ENCODE measurements at regions not wholly inside any gene's neighbourhood (a gene's known extent, or its start where the extent isn't known, plus 50 kb on each side); places are given as distances from the start of the nearest gene placed in this dataset.

- no peak for TF ChIP-seq CTCF (IDR thresholded peaks at IDR 0.05; ENCODE audit: poor library complexity, severe bottlenecking)
- no peak for TF ChIP-seq EZH2 (IDR thresholded peaks at IDR 0.05; ENCODE audit: borderline replicate concordance, insufficient read depth, low read length, poor library complexity, severe bottlenecking)
- TF ChIP-seq REST (IDR thresholded peaks at IDR 0.05; ENCODE audit: borderline replicate concordance): no peak
- TF ChIP-seq POLR2AphosphoS5 (IDR thresholded peaks at IDR 0.05): no peak
- TF ChIP-seq TAF1 (IDR thresholded peaks at IDR 0.05; ENCODE audit: low read depth): no peak
- no peak for TF ChIP-seq RAD21 (conservative IDR thresholded peaks at IDR 0.05)
- no peak for TF ChIP-seq MXI1 (conservative IDR thresholded peaks at IDR 0.05; ENCODE audit: poor library complexity, severe bottlenecking)
- no peak for TF ChIP-seq EP300 (conservative IDR thresholded peaks at IDR 0.05; ENCODE audit: poor library complexity, severe bottlenecking)
- TF ChIP-seq SMC3 (conservative IDR thresholded peaks at IDR 0.05; ENCODE audit: poor library complexity): no peak
These were observed 216.5 kb upstream of the SSTR4 start for GRCh38 chr20:22818636-22819035.

Data from neural cell (in vitro differentiated cells).